Spleen (tissue), 7 donors: ENCODE measurements at regions not wholly inside any gene's neighbourhood (a gene's known extent, or its start where the extent isn't known, plus 50 kb on each side); places are given as distances from the start of the nearest gene placed in this dataset.

Experiments used
- POLR2AphosphoS5 ChIP-seq, 3 donors: sonication (generic); formaldehyde crosslinking; IDR thresholded peaks; one replicate each; pipeline ENCODE4 v1.5.1; 2017; ENCODE audit warnings: antibody characterized with exemption in 3 of 3
- TF ChIP-seq, protein P1 (sequence below), 11 experiments: fragments of 200-600 bp in 7 of 11; fragments of 450-650 bp in 4 of 11; sonication (generic) in 4 of 11; IDR thresholded peaks in 8 of 11; conservative IDR thresholded peaks in 3 of 11; 1 replicate in 7 of 11; 2 replicates in 4 of 11; pipeline versions ENCODE4 v1.4.0 to v1.8.0; 2016 to 2021; ENCODE audit warnings: antibody characterized with exemption in 11 of 11, inconsistent platforms in 4 of 11, mild to moderate bottlenecking in 1 of 11
- donor health status: DM: no; HTN: no; CAD: no; lungs with moderate emphysema.
- donor health status: DM: no; HTN: no; CAD: no.
- donor health status: DM: no; HTN: no; CAD: no.

DNA sequence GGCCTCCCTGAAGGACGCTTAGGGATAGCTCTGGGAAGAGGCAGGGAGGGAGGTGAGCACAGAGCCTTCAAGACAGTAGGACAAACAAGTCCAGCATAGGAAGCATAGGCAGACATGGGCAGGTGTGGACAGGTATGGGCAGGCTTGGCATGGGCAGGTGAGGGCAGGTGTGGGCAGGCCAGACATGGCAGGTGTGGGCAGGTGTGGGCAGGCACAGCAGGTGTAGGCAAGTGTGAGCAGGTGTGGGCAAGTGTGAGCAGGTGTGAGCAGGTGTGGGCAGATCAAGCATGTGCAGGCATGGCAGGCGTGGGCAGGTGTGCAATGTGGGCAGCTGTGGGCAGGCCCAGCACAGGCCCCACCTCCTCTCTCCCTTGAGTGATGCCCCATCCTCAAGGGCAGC lies 148.8 kb upstream of the ZMIZ1 start:
- TF ChIP-seq POLR2AphosphoS5 (IDR thresholded peaks at IDR 0.05), result no peak
- TF ChIP-seq, protein P1, sequence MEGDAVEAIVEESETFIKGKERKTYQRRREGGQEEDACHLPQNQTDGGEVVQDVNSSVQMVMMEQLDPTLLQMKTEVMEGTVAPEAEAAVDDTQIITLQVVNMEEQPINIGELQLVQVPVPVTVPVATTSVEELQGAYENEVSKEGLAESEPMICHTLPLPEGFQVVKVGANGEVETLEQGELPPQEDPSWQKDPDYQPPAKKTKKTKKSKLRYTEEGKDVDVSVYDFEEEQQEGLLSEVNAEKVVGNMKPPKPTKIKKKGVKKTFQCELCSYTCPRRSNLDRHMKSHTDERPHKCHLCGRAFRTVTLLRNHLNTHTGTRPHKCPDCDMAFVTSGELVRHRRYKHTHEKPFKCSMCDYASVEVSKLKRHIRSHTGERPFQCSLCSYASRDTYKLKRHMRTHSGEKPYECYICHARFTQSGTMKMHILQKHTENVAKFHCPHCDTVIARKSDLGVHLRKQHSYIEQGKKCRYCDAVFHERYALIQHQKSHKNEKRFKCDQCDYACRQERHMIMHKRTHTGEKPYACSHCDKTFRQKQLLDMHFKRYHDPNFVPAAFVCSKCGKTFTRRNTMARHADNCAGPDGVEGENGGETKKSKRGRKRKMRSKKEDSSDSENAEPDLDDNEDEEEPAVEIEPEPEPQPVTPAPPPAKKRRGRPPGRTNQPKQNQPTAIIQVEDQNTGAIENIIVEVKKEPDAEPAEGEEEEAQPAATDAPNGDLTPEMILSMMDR (IDR thresholded peaks at IDR 0.05 in 8 of 11, conservative IDR thresholded peaks at IDR 0.05 in 3 of 11), result no peak
